IPS DF 19.7 (cell line): ENCODE measurements at regions not wholly inside any gene's neighbourhood (a gene's known extent, or its start where the extent isn't known, plus 50 kb on each side); places are given as distances from the start of the nearest gene placed in this dataset.
"Not testable (repeated sequence)": the region's sequence is repeated elsewhere in the genome, so short reads cannot be mapped to it uniquely, and the experiment has no call there.

Experiments
- DNase-seq: peaks from one replicate; pipeline ENCODE4 v3.0.0-alpha.2; 2013; ENCODE audit warnings: low read depth, low spot score

- no peak for DNase-seq
Measured at GRCh38 chr6:169866140-169866534, 114.7 kb downstream of the ERMARD start.

GRCh38 chr6:169865346-169866139 lies 114.1 kb downstream of the ERMARD start:
- DNase-seq, result no peak

- no peak for DNase-seq
Measured at GRCh38 chr6:169864148-169865020, 113.0 kb downstream of the ERMARD start.

- DNase-seq, result no peak
Measured at GRCh38 chr6:169863710-169864109, 112.3 kb downstream of the ERMARD start.

GRCh38 chr6:169862892-169863525 lies 111.6 kb downstream of the ERMARD start:
- DNase-seq, result no peak

- DNase-seq, result no peak
Measured at GRCh38 chr6:169862043-169862891, 110.8 kb downstream of the ERMARD start.

- no peak for DNase-seq
Measured at GRCh38 chr6:169861431-169862042, 110.1 kb downstream of the ERMARD start.

- DNase-seq, result no peak
Measured at GRCh38 chr6:169859978-169860703, 108.7 kb downstream of the ERMARD start.

GRCh38 chr6:169859401-169859977 lies 108.1 kb downstream of the ERMARD start:
- DNase-seq, result no peak

GRCh38 chr6:169858935-169859351 lies 107.5 kb downstream of the ERMARD start:
- DNase-seq, result no peak

GRCh38 chr6:169858293-169858934 lies 107.0 kb downstream of the ERMARD start:
- DNase-seq, result no peak

GRCh38 chr6:169857343-169858292 lies 106.2 kb downstream of the ERMARD start:
- DNase-seq, result no peak

- DNase-seq, result not testable (repeated sequence)
Measured at GRCh38 chr6:169856442-169857342, 105.3 kb downstream of the ERMARD start.

- DNase-seq, result no peak
Measured at GRCh38 chr6:169854813-169855212, 103.4 kb downstream of the ERMARD start.

GRCh38 chr6:169854083-169854725 lies 102.8 kb downstream of the ERMARD start:
- DNase-seq, result no peak
